ENCODE measurements at regions not wholly inside any gene's neighbourhood (a gene's known extent, or its start where the extent isn't known, plus 50 kb on each side); places are given as distances from the start of the nearest gene placed in this dataset.

DNA sequence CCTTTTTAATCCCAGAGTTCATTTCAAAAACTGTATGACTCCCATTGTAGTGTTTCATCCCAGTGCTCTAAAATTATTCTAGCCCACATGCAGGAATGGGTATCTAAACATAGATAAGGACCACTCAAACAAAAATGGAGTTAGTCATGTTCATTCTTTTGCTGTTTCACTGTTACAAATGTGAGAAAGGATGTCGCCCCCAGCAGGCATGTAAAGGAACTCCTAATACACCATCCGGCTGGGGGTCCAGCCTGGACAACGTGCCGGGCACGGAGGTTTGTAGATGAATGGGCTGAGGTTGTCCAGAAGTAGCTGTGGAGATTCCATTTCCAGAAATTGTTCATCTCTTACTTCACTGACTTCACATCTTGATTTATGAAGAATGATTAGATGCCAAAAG lies 101.9 kb upstream of the RAB12 start:
- FAIRE-seq, result no peak
- TF ChIP-seq POLR2AphosphoS5 (IDR thresholded peaks at IDR 0.05; ENCODE audit: low read depth, low read length) (no peak), TAF1 (IDR thresholded peaks at IDR 0.05; ENCODE audit: low read depth, low read length) (no peak), SPI1 (IDR thresholded peaks at IDR 0.05; ENCODE audit: low read depth, low read length) (no peak), PAX5 (IDR thresholded peaks at IDR 0.05; ENCODE audit: insufficient read depth, low read length, severe bottlenecking) (no peak), POU2F2 (IDR thresholded peaks at IDR 0.05; ENCODE audit: low read depth, low read length) (no peak), POLR2A (IDR thresholded peaks at IDR 0.05; ENCODE audit: low read depth, low read length) (no peak)
- DNase-seq (ENCODE audit: insufficient read length, low spot score), result no peak

DNA sequence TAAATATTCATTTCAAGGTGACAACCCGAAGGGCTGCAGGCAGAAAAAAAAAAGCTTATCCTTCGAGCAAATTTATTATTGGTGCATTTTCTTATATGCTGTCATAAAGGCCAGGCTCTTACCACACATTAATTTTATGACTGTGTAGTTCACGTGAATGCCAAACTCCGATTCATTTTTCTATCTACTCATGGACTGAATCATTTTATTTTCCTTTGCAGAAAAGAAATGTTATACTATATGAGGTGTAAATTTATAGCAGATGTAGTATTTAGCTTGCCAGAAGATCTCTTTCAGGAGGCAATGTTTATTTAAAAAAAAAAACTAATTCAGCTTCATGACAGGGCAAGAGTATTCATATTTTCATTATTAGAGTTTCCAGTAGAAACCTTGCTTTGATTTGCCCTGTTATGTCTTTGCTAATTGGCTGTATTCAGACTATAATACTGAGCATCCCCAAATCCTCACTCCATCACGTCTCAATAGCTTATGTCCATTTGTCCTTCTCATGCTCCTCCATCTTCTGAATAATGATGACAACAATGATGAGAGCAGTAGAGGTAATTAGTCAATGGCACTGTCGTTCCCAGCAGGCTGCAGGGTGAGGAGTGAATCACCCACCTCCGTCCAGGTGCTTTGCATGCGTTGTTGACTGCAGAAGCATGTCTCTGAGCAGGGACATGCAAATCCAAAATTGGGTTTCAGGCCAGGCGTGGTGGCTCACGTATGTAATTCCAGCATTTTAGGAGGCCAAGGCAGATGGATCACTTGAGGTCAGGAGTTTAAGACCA lies 101.1 kb upstream of the RAB12 start:
- no peak for DNase-seq (ENCODE audit: insufficient read length, low spot score)
- FAIRE-seq, result no peak

DNA sequence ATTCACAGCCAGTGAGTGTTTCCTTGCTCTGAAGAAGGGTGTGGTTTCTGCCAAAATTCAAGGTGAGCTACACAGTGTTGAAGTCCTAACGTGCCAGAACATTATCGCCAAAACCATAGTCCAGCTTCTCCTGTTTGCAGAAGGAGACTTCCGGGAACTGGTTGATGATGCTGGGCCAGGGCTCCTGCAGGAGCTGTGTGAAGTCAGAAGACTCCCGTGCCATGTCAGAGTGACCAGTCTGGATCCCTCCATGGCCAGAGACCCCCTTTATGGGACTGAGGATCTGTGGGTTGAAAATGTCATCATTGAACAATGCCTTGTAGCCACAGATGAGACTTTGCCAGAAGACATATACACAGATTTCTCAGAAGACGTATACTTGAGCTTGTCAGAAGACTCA lies 96.0 kb upstream of the RAB12 start:
- FAIRE-seq (no peak), DNase-seq (ENCODE audit: insufficient read length, low spot score) (no peak)
- TF ChIP-seq POU2F2 (IDR thresholded peaks at IDR 0.05; ENCODE audit: low read depth, low read length), result no peak
- no peak for TF ChIP-seq SPI1 (IDR thresholded peaks at IDR 0.05; ENCODE audit: low read depth, low read length)
- TF ChIP-seq TAF1 (IDR thresholded peaks at IDR 0.05; ENCODE audit: low read depth, low read length), result no peak
- no peak for TF ChIP-seq POLR2AphosphoS5 (IDR thresholded peaks at IDR 0.05; ENCODE audit: low read depth, low read length)
- TF ChIP-seq POLR2A (IDR thresholded peaks at IDR 0.05; ENCODE audit: low read depth, low read length), result no peak
- no peak for TF ChIP-seq PAX5 (IDR thresholded peaks at IDR 0.05; ENCODE audit: insufficient read depth, low read length, severe bottlenecking)

More for the DNA sequence above, 101.1 kb upstream of the RAB12 start:
- TF ChIP-seq TAF1 (IDR thresholded peaks at IDR 0.05; ENCODE audit: low read depth, low read length) (no peak), POU2F2 (IDR thresholded peaks at IDR 0.05; ENCODE audit: low read depth, low read length) (no peak), PAX5 (IDR thresholded peaks at IDR 0.05; ENCODE audit: insufficient read depth, low read length, severe bottlenecking) (no peak), POLR2AphosphoS5 (IDR thresholded peaks at IDR 0.05; ENCODE audit: low read depth, low read length) (no peak), POLR2A (IDR thresholded peaks at IDR 0.05; ENCODE audit: low read depth, low read length) (no peak), SPI1 (IDR thresholded peaks at IDR 0.05; ENCODE audit: low read depth, low read length) (no peak)

DNA sequence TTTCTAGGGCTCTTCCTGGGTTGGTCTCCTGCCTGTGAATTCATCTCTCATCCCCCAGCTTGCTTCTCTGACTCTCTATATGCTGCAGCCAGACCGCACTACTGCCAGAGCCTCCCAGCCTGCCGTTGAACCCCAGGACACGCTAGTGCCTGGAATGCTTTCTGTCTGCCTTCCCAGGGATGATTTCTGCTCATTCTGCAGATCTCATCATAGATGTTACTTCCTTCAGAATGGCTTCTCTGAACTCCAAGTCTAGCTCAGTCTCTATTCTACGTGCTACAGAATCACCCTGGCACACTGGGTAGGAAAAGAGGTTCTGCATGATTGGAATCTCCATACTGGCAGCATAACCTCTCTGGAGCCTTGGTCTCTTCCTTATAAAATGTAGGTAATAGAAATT lies 94.8 kb upstream of the RAB12 start:
- DNase-seq (ENCODE audit: insufficient read length, low spot score), result no peak
- no peak for FAIRE-seq
- no peak for TF ChIP-seq PAX5 (IDR thresholded peaks at IDR 0.05; ENCODE audit: insufficient read depth, low read length, severe bottlenecking)
- TF ChIP-seq POU2F2 (IDR thresholded peaks at IDR 0.05; ENCODE audit: low read depth, low read length), result no peak
- TF ChIP-seq TAF1 (IDR thresholded peaks at IDR 0.05; ENCODE audit: low read depth, low read length), result no peak
- TF ChIP-seq POLR2A (IDR thresholded peaks at IDR 0.05; ENCODE audit: low read depth, low read length), result no peak
- TF ChIP-seq POLR2AphosphoS5 (IDR thresholded peaks at IDR 0.05; ENCODE audit: low read depth, low read length), result no peak
- no peak for TF ChIP-seq SPI1 (IDR thresholded peaks at IDR 0.05; ENCODE audit: low read depth, low read length)

DNA sequence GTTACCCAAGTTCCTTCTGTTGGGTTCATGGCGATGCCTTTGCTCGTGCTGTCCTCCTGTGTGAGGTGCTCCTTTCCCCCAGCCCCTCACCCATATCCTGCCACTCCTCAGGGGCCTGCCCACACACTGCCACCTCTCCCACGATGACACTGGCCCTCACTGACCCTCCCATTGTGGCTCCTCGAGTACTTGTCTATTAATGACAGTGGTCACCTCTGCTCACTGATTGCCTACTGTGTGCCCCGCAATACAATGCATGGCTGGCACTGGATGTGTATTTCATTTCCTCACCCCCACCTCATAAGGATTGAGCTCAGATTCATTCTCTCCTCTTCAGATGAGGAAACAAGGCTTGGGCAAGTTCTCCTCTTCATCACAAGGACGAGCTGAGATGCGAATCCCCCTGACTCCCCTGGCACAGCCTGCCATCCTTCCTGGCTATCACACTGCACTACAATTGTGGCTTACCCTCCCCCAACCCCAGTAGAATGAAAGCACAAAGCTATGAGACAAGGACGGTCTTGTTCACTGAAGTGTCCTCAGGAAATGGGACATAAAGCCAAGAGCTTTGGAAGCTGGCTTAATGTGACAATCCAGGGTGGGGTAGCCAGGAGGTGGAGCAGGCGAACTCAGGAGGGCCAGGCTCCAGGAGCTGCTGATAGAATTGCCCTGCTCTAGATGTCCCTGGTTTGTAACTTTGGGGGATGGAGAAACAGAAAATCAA lies 93.9 kb upstream of the RAB12 start:
- no peak for FAIRE-seq
- TF ChIP-seq SPI1 (IDR thresholded peaks at IDR 0.05; ENCODE audit: low read depth, low read length) (no peak), POLR2A (IDR thresholded peaks at IDR 0.05; ENCODE audit: low read depth, low read length) (no peak), PAX5 (IDR thresholded peaks at IDR 0.05; ENCODE audit: insufficient read depth, low read length, severe bottlenecking) (no peak), POLR2AphosphoS5 (IDR thresholded peaks at IDR 0.05; ENCODE audit: low read depth, low read length) (no peak), POU2F2 (IDR thresholded peaks at IDR 0.05; ENCODE audit: low read depth, low read length) (no peak), TAF1 (IDR thresholded peaks at IDR 0.05; ENCODE audit: low read depth, low read length) (no peak)
- no peak for DNase-seq (ENCODE audit: insufficient read length, low spot score)

DNA sequence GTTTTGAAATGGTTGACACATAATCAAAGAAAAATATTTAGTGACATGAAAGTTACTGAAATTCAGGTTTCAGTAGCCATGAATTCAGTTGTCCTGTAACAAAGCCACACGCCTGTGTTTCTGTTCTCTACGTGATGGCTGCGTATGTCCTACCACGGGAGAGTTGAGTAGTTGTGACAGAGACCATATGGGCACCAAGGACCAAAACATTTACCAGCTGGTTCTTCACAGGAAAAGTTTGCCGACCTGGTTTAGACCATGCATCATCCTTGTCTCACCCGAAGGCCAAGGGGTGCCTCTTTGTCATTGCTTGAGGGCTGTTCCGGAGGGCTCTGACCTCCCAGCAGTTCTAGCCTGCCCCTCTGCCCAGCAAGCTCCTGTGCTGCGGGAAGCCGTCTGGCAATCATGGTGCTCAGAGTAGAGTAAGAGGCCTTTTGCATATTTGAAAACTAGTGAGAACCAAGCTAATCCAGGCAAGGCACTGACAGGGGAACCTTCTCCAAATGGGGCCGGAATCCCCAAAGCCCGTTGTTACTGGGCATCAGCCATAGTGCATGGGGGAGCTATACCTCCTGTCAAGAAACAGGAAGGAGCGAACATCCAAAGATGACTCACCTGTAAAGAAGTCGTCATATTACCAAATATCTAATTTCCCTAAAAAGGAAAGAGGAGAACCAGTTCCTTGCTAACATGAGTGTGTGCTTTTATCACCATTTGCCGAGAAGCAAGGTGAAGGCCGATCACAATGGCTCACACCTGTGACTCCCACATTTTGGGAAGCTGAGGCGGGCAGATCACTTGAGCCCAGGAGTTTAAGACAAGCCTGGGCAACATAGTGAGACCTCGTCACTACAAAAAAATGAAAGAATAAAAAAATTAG lies 92.6 kb upstream of the RAB12 start:
- FAIRE-seq, result no peak
- DNase-seq (ENCODE audit: insufficient read length, low spot score), result no peak
- TF ChIP-seq TAF1 (IDR thresholded peaks at IDR 0.05; ENCODE audit: low read depth, low read length) (no peak), POU2F2 (IDR thresholded peaks at IDR 0.05; ENCODE audit: low read depth, low read length) (no peak), POLR2A (IDR thresholded peaks at IDR 0.05; ENCODE audit: low read depth, low read length) (no peak), SPI1 (IDR thresholded peaks at IDR 0.05; ENCODE audit: low read depth, low read length) (no peak)

DNA sequence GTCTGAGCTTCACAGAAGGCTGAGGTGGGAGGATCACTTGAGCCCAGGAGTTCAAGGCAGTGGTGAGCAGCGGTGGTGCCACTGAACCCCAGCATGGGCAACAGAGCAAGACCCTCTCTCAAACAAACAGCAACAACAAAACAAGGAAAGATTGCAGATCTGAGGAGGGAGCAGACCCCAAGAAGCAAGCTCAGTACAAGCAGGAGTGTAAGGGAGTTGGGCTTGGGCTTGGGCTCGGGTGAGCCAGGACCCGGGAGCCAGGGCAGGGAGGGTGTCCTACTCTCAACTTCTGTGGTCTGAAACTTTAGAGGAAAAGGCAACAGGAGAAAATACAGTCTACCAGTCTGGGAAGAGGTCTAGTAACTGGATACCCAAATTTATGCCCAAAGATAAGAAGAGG lies 92.0 kb upstream of the RAB12 start:
- no peak for FAIRE-seq
- no peak for DNase-seq (ENCODE audit: insufficient read length, low spot score)
- TF ChIP-seq TAF1 (IDR thresholded peaks at IDR 0.05; ENCODE audit: low read depth, low read length) (no peak), POU2F2 (IDR thresholded peaks at IDR 0.05; ENCODE audit: low read depth, low read length) (no peak), SPI1 (IDR thresholded peaks at IDR 0.05; ENCODE audit: low read depth, low read length) (no peak), POLR2AphosphoS5 (IDR thresholded peaks at IDR 0.05; ENCODE audit: low read depth, low read length) (no peak), POLR2A (IDR thresholded peaks at IDR 0.05; ENCODE audit: low read depth, low read length) (no peak), PAX5 (IDR thresholded peaks at IDR 0.05; ENCODE audit: insufficient read depth, low read length, severe bottlenecking) (no peak)

DNA sequence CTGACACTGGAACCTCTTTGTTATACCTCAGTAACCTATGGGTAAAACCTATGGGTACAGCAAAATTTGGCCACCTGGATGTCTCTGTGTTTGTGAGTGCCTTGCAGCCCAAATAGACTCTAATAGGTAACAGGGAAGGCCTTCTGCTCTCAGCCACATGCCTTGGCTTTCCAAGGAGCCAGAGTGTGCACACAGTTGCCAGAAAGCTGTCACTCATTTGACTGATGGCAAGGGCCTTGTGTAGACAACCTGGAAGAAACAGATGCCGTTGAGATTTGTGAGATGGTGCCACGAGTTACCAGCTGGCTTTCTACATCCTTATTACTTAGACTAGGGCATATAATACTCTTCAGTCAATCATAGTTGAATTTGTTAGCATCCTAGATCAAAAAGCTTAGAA lies 90.1 kb upstream of the RAB12 start:
- FAIRE-seq (no peak), DNase-seq (ENCODE audit: insufficient read length, low spot score) (no peak)
- no peak for TF ChIP-seq TAF1 (IDR thresholded peaks at IDR 0.05; ENCODE audit: low read depth, low read length)
- TF ChIP-seq PAX5 (IDR thresholded peaks at IDR 0.05; ENCODE audit: insufficient read depth, low read length, severe bottlenecking), result no peak
- no peak for TF ChIP-seq POLR2AphosphoS5 (IDR thresholded peaks at IDR 0.05; ENCODE audit: low read depth, low read length)
- no peak for TF ChIP-seq POU2F2 (IDR thresholded peaks at IDR 0.05; ENCODE audit: low read depth, low read length)
- no peak for TF ChIP-seq POLR2A (IDR thresholded peaks at IDR 0.05; ENCODE audit: low read depth, low read length)
- no peak for TF ChIP-seq SPI1 (IDR thresholded peaks at IDR 0.05; ENCODE audit: low read depth, low read length)

DNA sequence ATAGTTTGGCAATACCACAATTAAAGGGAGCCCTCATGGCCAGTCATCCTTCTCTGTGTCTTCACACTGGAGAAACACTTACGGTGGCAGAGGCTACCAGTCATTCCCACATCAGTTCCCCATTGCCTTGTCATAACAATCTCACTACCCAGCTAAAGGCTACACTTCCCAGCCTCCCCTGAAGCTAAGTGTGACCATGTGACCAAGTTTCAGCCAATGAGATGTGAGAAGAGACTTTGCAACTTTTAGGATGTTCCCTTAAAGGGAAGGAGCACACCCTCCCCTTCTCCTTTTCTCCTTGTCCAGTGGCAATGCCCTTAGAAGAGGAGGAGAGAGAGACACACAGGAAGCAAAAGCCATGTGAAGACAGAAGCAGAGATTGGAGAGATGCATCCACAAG lies 89.0 kb upstream of the RAB12 start:
- DNase-seq (ENCODE audit: insufficient read length, low spot score) (no peak), FAIRE-seq (no peak)
- no peak for TF ChIP-seq POLR2AphosphoS5 (IDR thresholded peaks at IDR 0.05; ENCODE audit: low read depth, low read length)
- TF ChIP-seq SPI1 (IDR thresholded peaks at IDR 0.05; ENCODE audit: low read depth, low read length), result no peak
- TF ChIP-seq TAF1 (IDR thresholded peaks at IDR 0.05; ENCODE audit: low read depth, low read length), result no peak
- no peak for TF ChIP-seq POLR2A (IDR thresholded peaks at IDR 0.05; ENCODE audit: low read depth, low read length)
- no peak for TF ChIP-seq PAX5 (IDR thresholded peaks at IDR 0.05; ENCODE audit: insufficient read depth, low read length, severe bottlenecking)
- no peak for TF ChIP-seq POU2F2 (IDR thresholded peaks at IDR 0.05; ENCODE audit: low read depth, low read length)

Measured in GM12891 (cell line).